Epithelial cell of proximal tubule (primary cell): ENCODE measurements at regions not wholly inside any gene's neighbourhood (a gene's known extent, or its start where the extent isn't known, plus 50 kb on each side); places are given as distances from the start of the nearest gene placed in this dataset.

Source experiments
- DNase-seq: peaks from one replicate; pipeline ENCODE4 v3.0.0-alpha.2; 2011; ENCODE audit warnings: low read depth
- H3K4me3 ChIP-seq: 2 replicates; pipeline ENCODE4 v1.5.1; 2011; ENCODE audit warnings: low read depth, mild to moderate bottlenecking, low read length
- CTCF ChIP-seq: conservative IDR thresholded peaks from 2 replicates; pipeline ENCODE4 v1.5.1; 2012; ENCODE audit warnings: low read depth, mild to moderate bottlenecking, low read length

- H3K4me3 ChIP-seq: no peak overlapping the region
- TF ChIP-seq CTCF: no peak
- no peak for DNase-seq
Observed at GRCh38 chr6:100182313-100182712, 188.3 kb upstream of the MCHR2 start.

GRCh38 chr6:100181309-100181708, 187.3 kb upstream of the MCHR2 start:
- H3K4me3 ChIP-seq: no peak overlapping the region
- no peak for DNase-seq
- no peak for TF ChIP-seq CTCF

GRCh38 chr6:100179576-100179975, 185.6 kb upstream of the MCHR2 start:
- TF ChIP-seq CTCF: no peak
- H3K4me3 ChIP-seq: no peak overlapping the region
- DNase-seq: no peak

- no peak for DNase-seq
- no peak overlapping the region for H3K4me3 ChIP-seq
Observed at GRCh38 chr6:100177956-100178355, 183.9 kb upstream of the MCHR2 start.

GRCh38 chr6:100176951-100177710, 183.1 kb upstream of the MCHR2 start:
- H3K4me3 ChIP-seq: no peak overlapping the region
- TF ChIP-seq CTCF: no peak
- DNase-seq: no peak

More at GRCh38 chr6:100177956-100178355, 183.9 kb upstream of the MCHR2 start:
- TF ChIP-seq CTCF: no peak

GRCh38 chr6:100176311-100176950, 182.4 kb upstream of the MCHR2 start:
- no peak overlapping the region for H3K4me3 ChIP-seq
- TF ChIP-seq CTCF: peak; percentile 67
- no peak for DNase-seq
